H1 (cell line): ENCODE measurements at regions not wholly inside any gene's neighbourhood (a gene's known extent, or its start where the extent isn't known, plus 50 kb on each side); places are given as distances from the start of the nearest gene placed in this dataset.

Experiments used
- CTCF ChIA-PET: fragments of 300-600 bp; sonication (Branson Sonifier 250); formaldehyde crosslinking; loops from one replicate; lab custom pipeline; 2021; ENCODE audit not compliant: partially characterized antibody; lab: Charles Lee
- POLR2A ChIA-PET: fragments of 300-600 bp; sonication (Branson Sonifier 250); formaldehyde crosslinking; loops from one replicate; lab custom pipeline; 2021; ENCODE audit warnings: inconsistent platforms; ENCODE audit not compliant: partially characterized antibody; lab: Charles Lee
- DNase-seq, 2 experiments: peaks; one replicate each; pipeline versions ENCODE4 v3.0.0 to v3.0.0-alpha.2; 2010 to 2022; ENCODE audit warnings: low spot score in 2 of 2, low read depth in 1 of 2, mixed read lengths in 1 of 2
- FAIRE-seq: peaks from 2 replicates; lab custom pipeline; 2011; peaks lifted over from hg19 to GRCh38; lab: Jason Lieb, UNC
- H2AFZ ChIP-seq: 2 replicates; pipeline ENCODE4 v1.8.1; 2012; ENCODE audit warnings: low read length, inconsistent platforms
- H2AK5ac ChIP-seq: 2 replicates; pipeline ENCODE4 v1.6.1; 2013; ENCODE audit warnings: low read depth, low read length
- H2BK120ac ChIP-seq: replicated peaks from 2 replicates; pipeline ENCODE3; 2013; ENCODE audit warnings: low read depth, low read length, inconsistent platforms
- H2BK12ac ChIP-seq: 2 replicates; pipeline ENCODE4 v1.6.1; 2013; ENCODE audit warnings: low read depth, low read length
- H2BK15ac ChIP-seq: 2 replicates; pipeline ENCODE4 v1.6.1; 2013; ENCODE audit warnings: low read length
- H2BK20ac ChIP-seq: 2 replicates; pipeline ENCODE4 v1.6.1; 2013; ENCODE audit warnings: low read length
- H2BK5ac ChIP-seq: 2 replicates; pipeline ENCODE4 v1.6.1; 2013; ENCODE audit warnings: low read depth, low read length
- H3K14ac ChIP-seq: 2 replicates; pipeline ENCODE4 v1.6.1; 2013; ENCODE audit warnings: inconsistent platforms; ENCODE audit not compliant: insufficient read length
- H3K18ac ChIP-seq: 2 replicates; pipeline ENCODE4 v1.6.1; 2013; ENCODE audit warnings: low read length; ENCODE audit errors: extremely low read depth
- H3K23ac ChIP-seq: 2 replicates; pipeline ENCODE4 v1.6.1; 2013; ENCODE audit warnings: inconsistent platforms; ENCODE audit not compliant: insufficient read length
- H3K23me2 ChIP-seq: 2 replicates; pipeline ENCODE4 v1.6.1; 2013; ENCODE audit warnings: low read depth, low read length
- H3K27ac ChIP-seq: 2 replicates; pipeline ENCODE4 v1.6.1; 2011; ENCODE audit warnings: low read depth, low read length, inconsistent platforms
- H3K27me3 ChIP-seq, 4 experiments: replicated peaks in 1 of 4; 1 replicate in 1 of 4; 2 replicates in 3 of 4; pipeline versions ENCODE4 v1.6.1 to v1.8.1; 2011 to 2013; ENCODE audit warnings: low read length in 3 of 4, mild to moderate bottlenecking in 3 of 4, inconsistent platforms in 2 of 4, mixed read lengths in 2 of 4, moderate library complexity in 1 of 4; ENCODE audit not compliant: control insufficient read depth in 3 of 4, insufficient read depth in 3 of 4; ENCODE audit errors: extremely low read depth in 1 of 4
- H3K36me3 ChIP-seq, 4 experiments: 2 replicates each; pipeline versions ENCODE4 v1.6.1 to v1.8.1; 2011 to 2013; ENCODE audit warnings: mild to moderate bottlenecking in 4 of 4, low read length in 3 of 4, moderate library complexity in 2 of 4, control low read depth in 1 of 4, inconsistent platforms in 1 of 4; ENCODE audit not compliant: insufficient read depth in 4 of 4, control insufficient read depth in 2 of 4
- H3K4ac ChIP-seq: replicated peaks from 2 replicates; pipeline ENCODE3; 2013; ENCODE audit warnings: low read length, low read depth, mixed read lengths, inconsistent platforms; ENCODE audit not compliant: insufficient read length
- H3K4me1 ChIP-seq, 4 experiments: replicated peaks in 1 of 4; 1 replicate in 1 of 4; 2 replicates in 3 of 4; pipeline versions ENCODE4 v1.6.1 to v1.8.1; 2011 to 2013; ENCODE audit warnings: low read length in 3 of 4, inconsistent platforms in 2 of 4, mixed read lengths in 1 of 4; ENCODE audit not compliant: insufficient read depth in 4 of 4, control insufficient read depth in 3 of 4
- H3K4me2 ChIP-seq, 2 experiments: 2 replicates each; pipeline versions ENCODE4 v1.6.1 to v1.8.1; 2011 to 2013; ENCODE audit warnings: low read depth in 2 of 2, low read length in 2 of 2, control low read depth in 1 of 2, inconsistent platforms in 1 of 2, mild to moderate bottlenecking in 1 of 2; ENCODE audit not compliant: insufficient read depth in 1 of 2
- H3K4me3 ChIP-seq, 4 experiments: fragments of 200-600, 300-600 bp in 1 of 4; sonication (generic), shearing (Covaris generic), sonication (Bioruptor Twin) in 1 of 4; 2 replicates each; pipeline versions ENCODE4 v1.5.1 to v1.8.1; 2011 to 2016; ENCODE audit warnings: low read length in 4 of 4, low read depth in 3 of 4, control low read depth in 2 of 4, inconsistent platforms in 2 of 4, mild to moderate bottlenecking in 2 of 4, mixed read lengths in 1 of 4, moderate library complexity in 1 of 4; ENCODE audit not compliant: insufficient read depth in 2 of 4; ENCODE audit errors: extremely low read depth in 1 of 4
- H3K56ac ChIP-seq: replicated peaks from 2 replicates; pipeline ENCODE3; 2013; ENCODE audit warnings: low read depth, mild to moderate bottlenecking, mixed read lengths, low read length, inconsistent platforms; ENCODE audit not compliant: insufficient read length
- H3K79me1 ChIP-seq: 2 replicates; pipeline ENCODE4 v1.6.1; 2013; ENCODE audit warnings: low read depth, low read length, control low read depth
- H3K79me2 ChIP-seq, 2 experiments: 2 replicates each; pipeline versions ENCODE4 v1.6.1 to v1.8.1; 2012 to 2013; ENCODE audit warnings: low read length in 2 of 2, mild to moderate bottlenecking in 2 of 2, inconsistent platforms in 1 of 2; ENCODE audit not compliant: insufficient read depth in 2 of 2, control insufficient read depth in 1 of 2
- H3K9ac ChIP-seq, 4 experiments: replicated peaks in 1 of 4; 1 replicate in 1 of 4; 2 replicates in 3 of 4; pipeline versions ENCODE4 v1.6.1 to v1.8.1; 2011 to 2013; ENCODE audit warnings: low read depth in 3 of 4, low read length in 3 of 4, control low read depth in 2 of 4, mild to moderate bottlenecking in 2 of 4, moderate library complexity in 2 of 4, inconsistent platforms in 1 of 4; ENCODE audit errors: extremely low read depth in 1 of 4
- H3K9me3 ChIP-seq, 2 experiments: 2 replicates each; pipeline versions ENCODE4 v1.6.1 to v1.8.1; 2012 to 2013; ENCODE audit warnings: mild to moderate bottlenecking in 2 of 2, moderate library complexity in 2 of 2, control low read depth in 1 of 2, inconsistent platforms in 1 of 2, low read depth in 1 of 2, low read length in 1 of 2, mixed read lengths in 1 of 2; ENCODE audit not compliant: insufficient read depth in 2 of 2
- H4K20me1 ChIP-seq, 2 experiments: replicated peaks in 1 of 2; 2 replicates each; pipeline versions ENCODE3 to v1.8.1; 2011 to 2013; ENCODE audit warnings: inconsistent platforms in 2 of 2, low read length in 2 of 2, mild to moderate bottlenecking in 1 of 2; ENCODE audit not compliant: insufficient read depth in 2 of 2, control insufficient read depth in 1 of 2
- H4K5ac ChIP-seq: 2 replicates; pipeline ENCODE4 v1.6.1; 2013; ENCODE audit warnings: low read length, low read depth, mixed read lengths, inconsistent platforms; ENCODE audit not compliant: insufficient read length
- H4K8ac ChIP-seq: 2 replicates; pipeline ENCODE4 v1.8.0; 2013; ENCODE audit warnings: mild to moderate bottlenecking, moderate library complexity, low read length, inconsistent platforms; ENCODE audit not compliant: insufficient read depth; ENCODE audit errors: extremely low read depth
- H4K91ac ChIP-seq: replicated peaks from 2 replicates; pipeline ENCODE3; 2013; ENCODE audit warnings: low read length, mixed read lengths, inconsistent platforms; ENCODE audit not compliant: insufficient read length
- ATF3 ChIP-seq: IDR thresholded peaks from 2 replicates; pipeline ENCODE4 v1.6.1; 2011; ENCODE audit warnings: low read depth, mild to moderate bottlenecking, low read length; ENCODE audit not compliant: insufficient read depth
- KDM1A ChIP-seq: fragments of 200-600, 300-600 bp; sonication (generic); IDR thresholded peaks from 2 replicates; pipeline ENCODE4 v1.7.1; 2016; ENCODE audit warnings: mild to moderate bottlenecking, low read length, borderline replicate concordance
- SAP30 ChIP-seq: fragments of 300-600 bp; sonication (generic); IDR thresholded peaks from 2 replicates; pipeline ENCODE4 v1.7.1; 2012; ENCODE audit warnings: low read length, moderate library complexity, mild to moderate bottlenecking, inconsistent platforms; ENCODE audit not compliant: insufficient read depth, insufficient replicate concordance
- SIN3A ChIP-seq, 2 experiments: IDR thresholded peaks in 1 of 2; conservative IDR thresholded peaks in 1 of 2; 2 replicates each; pipeline ENCODE4 v1.6.1; 2011 to 2012; ENCODE audit warnings: low read length in 2 of 2, improper control_type of control experiment in 1 of 2, low read depth in 1 of 2, mild to moderate bottlenecking in 1 of 2
- TAF7 ChIP-seq: optimal IDR thresholded peaks from 2 replicates; pipeline ENCODE3; 2011; ENCODE audit warnings: low read depth, mild to moderate bottlenecking, inconsistent platforms, low read length, moderate library complexity, borderline replicate concordance
- USF2 ChIP-seq: IDR thresholded peaks from 2 replicates; pipeline ENCODE4 v1.6.1; 2011; ENCODE audit warnings: low read length, improper control_type of control experiment
- WGBS, 2 experiments: shearing (Covaris generic) in 1 of 2; methylation state at CpG; one replicate each; pipeline versions ENCODE4 v1.1.6 to v1.1.7; 2013 to 2015; ENCODE audit warnings: low lambda C conversion rate in 2 of 2, mixed read lengths in 2 of 2, inconsistent platforms in 1 of 2, low coverage in 1 of 2, missing lambda C conversion rate in 1 of 2; ENCODE audit not compliant: insufficient replicate concordance in 2 of 2, insufficient coverage in 1 of 2, insufficient read length in 1 of 2; ENCODE audit errors: extremely low coverage in 1 of 2, missing lambda C conversion rate in 1 of 2; 5-methylcytosine and 5-hydroxymethylcytosine counted together

DNA sequence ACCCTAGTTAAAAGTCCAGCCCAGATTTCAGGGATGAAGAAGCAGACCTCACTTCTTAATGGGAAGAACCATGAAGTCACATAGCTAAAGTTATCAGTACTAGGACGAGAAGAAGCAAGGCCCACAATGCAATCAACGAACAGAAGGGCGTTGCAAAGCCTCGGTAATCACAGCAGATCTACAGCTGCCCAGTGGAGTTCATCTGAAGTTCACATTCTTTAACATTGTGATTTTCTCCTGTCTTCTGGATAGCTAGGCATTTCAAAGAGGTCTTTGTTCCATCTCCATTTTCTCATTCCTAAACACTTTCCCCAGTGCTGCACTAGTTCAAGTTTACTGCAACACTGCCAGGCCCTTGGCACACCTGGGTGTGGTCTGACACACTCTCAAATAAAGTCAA lies 226.7 kb upstream of the N4BP1 start:
- Histone ChIP-seq H3K4me1 (no peaks in the 10 kb centered on the region), H3K14ac (no peak overlapping the region), H3K4ac (no peak overlapping the region), H3K23me2 (no peaks in the 10 kb centered on the region), H3K18ac (no peak overlapping the region), H2BK120ac (no peak overlapping the region), H2AK5ac (no peak overlapping the region), H3K9me3 (no peaks in the 10 kb centered on the region), H2BK20ac (no peak overlapping the region), H3K36me3 (no peaks in the 10 kb centered on the region), H3K27me3 (no peaks in the 10 kb centered on the region), H4K8ac (no peak overlapping the region), H3K79me1 (no peaks in the 10 kb centered on the region), H3K56ac (no peak overlapping the region), H3K79me2 (no peaks in the 10 kb centered on the region), H4K5ac (no peak overlapping the region), H2AFZ (no peak overlapping the region), H4K20me1 (no peaks in the 10 kb centered on the region), H3K23ac (no peak overlapping the region), H4K91ac (no peak overlapping the region), H2BK12ac (no peak overlapping the region), H3K9ac (no peak overlapping the region), H3K4me3 (no peak overlapping the region), H2BK5ac (no peak overlapping the region), H3K4me2 (no peak overlapping the region), H3K27ac (no peak overlapping the region), H2BK15ac (no peak overlapping the region)
- whole genome bisulfite sequencing, 2 experiments, result 90% methylated on average over 4 of the region's 4 CpGs; no CpG with 5 or more reads in 1 of the 2 experiments
- ChIA-PET CTCF (interaction anchor here (1.3 kb wide), 1 partner anchor 9 kb away, joined by 4 read pairs; no protein-coding TSS in a partner anchor), POLR2A (no interaction called here)
- DNase-seq (no peak), FAIRE-seq (no peak)
- no peak for TF ChIP-seq SAP30
- no peak for TF ChIP-seq KDM1A
- no peak for TF ChIP-seq ATF3
- TF ChIP-seq TAF7, result no peak
- no peak for TF ChIP-seq SIN3A (conservative IDR thresholded peaks at IDR 0.05 in 1 of 2, IDR thresholded peaks at IDR 0.05 in 1 of 2; ENCODE audit: low read depth in 1 of 2, low read length in 2 of 2)
- no peak for TF ChIP-seq USF2
